GM12864 (cell line): ENCODE measurements at regions not wholly inside any gene's neighbourhood (a gene's known extent, or its start where the extent isn't known, plus 50 kb on each side); places are given as distances from the start of the nearest gene placed in this dataset.

Source experiments
- DNase-seq: peaks from one replicate; pipeline ENCODE4 v3.0.0-alpha.2; 2011; ENCODE audit warnings: low read depth
- H3K4me3 ChIP-seq: 2 replicates; pipeline ENCODE4 v1.5.1; 2011; ENCODE audit warnings: mild to moderate bottlenecking, low read depth, low read length, control low read depth
- TF ChIP-seq, protein P1 (sequence below): IDR thresholded peaks from 2 replicates; pipeline ENCODE4 v1.5.1; 2011; ENCODE audit warnings: low read depth, mild to moderate bottlenecking, moderate library complexity, low read length, control low read depth, inconsistent platforms; ENCODE audit errors: missing control alignments

DNA sequence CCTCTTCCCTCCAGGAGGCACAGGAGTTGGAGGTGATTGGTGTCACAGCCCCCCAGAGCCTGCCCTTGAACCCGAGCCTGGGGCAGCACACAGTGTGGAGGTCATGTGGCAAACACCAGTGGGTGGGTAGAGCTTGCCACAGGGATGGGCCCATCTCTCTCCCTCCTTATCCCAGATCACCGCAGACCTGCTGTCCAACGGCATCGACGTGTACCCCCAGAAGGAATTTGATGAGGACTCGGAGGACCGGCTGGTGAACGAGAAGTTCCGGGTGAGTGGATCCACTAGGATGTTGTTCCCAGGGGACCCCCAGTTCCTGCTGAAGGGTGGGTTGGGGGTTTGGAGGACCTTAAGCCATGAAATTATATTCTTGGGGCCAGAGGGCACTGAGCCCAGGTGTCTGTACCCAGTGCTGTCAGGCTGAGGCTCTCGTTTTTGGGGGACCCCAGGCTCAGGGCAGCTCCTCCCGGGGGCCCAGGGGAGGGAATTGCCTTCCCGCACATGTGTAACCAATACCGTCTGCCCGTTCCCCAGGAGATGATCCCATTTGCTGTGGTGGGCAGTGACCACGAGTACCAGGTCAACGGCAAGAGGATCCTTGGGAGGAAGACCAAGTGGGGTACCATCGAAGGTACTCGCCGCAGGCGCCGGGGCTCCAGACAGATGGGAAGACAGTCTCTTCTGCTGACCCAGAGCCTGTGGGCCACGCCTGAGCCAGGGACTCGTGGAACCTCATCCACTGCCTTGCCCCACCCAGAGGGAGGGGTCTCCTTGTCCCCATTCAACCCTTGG, 351.9 kb downstream of the SEC14L1 start:
- no peak for DNase-seq
- TF ChIP-seq, protein P1, sequence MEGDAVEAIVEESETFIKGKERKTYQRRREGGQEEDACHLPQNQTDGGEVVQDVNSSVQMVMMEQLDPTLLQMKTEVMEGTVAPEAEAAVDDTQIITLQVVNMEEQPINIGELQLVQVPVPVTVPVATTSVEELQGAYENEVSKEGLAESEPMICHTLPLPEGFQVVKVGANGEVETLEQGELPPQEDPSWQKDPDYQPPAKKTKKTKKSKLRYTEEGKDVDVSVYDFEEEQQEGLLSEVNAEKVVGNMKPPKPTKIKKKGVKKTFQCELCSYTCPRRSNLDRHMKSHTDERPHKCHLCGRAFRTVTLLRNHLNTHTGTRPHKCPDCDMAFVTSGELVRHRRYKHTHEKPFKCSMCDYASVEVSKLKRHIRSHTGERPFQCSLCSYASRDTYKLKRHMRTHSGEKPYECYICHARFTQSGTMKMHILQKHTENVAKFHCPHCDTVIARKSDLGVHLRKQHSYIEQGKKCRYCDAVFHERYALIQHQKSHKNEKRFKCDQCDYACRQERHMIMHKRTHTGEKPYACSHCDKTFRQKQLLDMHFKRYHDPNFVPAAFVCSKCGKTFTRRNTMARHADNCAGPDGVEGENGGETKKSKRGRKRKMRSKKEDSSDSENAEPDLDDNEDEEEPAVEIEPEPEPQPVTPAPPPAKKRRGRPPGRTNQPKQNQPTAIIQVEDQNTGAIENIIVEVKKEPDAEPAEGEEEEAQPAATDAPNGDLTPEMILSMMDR: no peak
- no peak overlapping the region for H3K4me3 ChIP-seq

DNA sequence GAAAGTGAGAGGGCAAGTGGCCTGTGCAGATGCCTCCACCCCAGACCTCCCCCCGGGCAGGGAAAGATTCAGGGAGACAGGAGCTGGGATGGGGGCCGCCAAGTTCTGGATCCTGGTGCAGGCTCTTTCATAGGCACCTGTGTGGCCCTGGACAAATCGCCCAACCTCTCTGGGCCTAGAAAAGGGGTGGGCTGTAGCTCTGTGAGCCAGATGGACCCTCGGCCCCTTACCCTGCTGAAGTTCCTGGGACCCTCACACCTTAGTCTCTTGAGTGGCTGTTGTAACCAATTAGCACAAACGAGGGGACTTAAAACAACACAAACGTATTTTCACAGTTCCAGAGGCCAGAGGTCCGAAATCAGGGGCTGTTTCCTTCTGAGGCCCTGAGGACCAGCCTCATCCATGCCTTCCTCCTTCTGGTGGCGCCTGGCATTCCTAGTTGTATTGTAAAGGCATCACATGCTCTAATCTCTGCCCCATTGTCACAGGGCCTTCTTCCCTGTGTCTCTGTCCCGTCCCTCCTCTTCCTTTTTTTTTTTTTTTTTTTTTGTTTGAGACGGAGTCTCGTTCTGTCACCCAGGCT, 352.6 kb downstream of the SEC14L1 start:
- no peak for DNase-seq
- no peak overlapping the region for H3K4me3 ChIP-seq
- TF ChIP-seq, protein P1: no peak

DNA sequence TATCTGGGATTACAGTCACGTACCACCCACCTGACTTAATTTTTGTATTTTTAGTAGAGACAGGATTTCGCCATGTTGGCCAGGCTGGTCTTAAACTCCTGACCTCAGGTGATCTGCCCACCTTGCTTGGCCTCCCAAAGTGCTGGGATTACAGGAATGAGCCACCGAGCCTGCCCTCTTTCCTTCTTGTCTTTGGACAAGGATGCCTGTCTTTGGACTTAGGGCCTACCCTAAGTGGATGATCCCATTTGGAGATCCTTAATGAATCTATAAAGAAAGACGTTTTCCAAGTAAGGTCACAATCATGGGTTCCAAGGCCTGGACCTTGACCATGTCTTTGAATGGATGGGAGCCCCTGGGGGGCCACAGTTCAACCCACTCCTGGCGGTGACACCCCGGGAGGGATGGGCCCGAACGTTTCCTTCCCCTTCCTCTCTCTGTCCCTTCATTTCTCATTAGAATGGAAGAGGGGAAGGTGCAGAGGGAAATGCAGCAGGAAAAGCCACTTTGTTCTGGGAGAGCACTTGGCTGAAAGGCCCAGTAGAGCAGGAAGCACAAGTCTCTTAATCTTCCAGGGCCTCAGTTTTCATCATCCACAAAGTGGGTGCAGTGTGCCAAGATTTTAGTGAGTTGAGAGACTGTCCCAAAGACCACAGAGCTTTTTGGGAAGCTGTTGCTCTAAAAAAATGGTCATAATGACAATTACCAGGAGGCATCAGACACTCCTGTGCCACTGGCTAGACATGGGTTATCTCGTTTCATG, 353.3 kb downstream of the SEC14L1 start:
- DNase-seq: no peak
- H3K4me3 ChIP-seq: no peak overlapping the region
- TF ChIP-seq, protein P1: no peak

DNA sequence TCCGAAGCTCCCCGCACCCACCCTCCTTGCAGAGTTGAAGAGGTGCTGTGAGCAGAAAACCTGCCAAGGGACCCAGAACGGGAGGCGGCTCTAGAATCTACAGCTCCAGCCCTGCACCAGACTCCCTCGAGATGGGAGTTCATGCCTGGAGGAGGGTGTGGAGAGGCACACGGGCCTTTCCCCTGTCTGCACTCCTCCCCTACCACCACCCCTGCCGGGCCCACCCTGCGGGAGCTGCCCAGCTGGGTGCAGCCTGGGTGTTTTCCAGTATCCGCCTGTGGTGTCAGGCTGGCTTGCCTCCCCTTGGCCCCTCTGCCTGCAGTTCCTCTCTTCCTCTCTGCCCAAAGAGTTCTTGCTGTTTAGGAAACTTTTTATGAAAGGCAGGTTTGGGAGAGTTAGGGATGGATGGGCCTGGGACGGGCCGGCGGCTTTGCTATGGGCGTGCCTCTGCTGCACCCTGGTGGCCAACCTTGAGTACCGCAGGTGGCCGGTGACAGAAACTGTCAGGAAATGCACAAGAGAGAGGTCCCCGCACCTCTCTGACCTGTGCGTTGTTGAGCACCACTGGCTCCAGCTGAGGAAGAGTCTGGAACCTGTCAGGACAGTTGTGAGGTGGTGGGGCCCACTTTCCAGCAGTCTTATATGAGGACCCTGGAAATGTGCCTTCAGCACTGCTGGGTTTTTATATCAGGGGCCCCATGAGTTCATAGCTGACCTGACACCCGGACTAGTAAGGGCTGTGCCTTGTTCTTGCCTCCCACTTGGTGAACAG, 354.1 kb downstream of the SEC14L1 start:
- DNase-seq: no peak
- H3K4me3 ChIP-seq: no peak overlapping the region
- TF ChIP-seq, protein P1: peak; percentile 95

DNA sequence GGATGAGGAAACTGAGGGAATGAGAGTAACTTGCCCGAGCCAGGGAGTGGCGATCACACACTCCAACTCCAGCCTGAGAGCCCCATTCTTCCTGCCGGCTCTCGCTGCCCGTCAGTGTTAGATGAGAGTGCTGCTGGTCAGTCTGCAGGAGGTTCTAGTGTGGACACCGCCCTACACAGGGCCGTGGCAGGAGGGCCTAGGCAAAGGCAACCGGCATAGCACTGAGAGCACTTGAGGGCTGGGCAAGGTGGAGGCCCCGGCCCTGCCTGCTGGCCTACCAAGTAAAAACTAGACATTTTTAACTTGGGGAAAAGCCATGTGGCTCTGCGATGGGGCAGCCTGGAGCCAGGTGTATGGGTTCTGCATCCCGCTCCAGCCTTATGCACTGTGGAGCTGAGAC, 354.8 kb downstream of the SEC14L1 start:
- H3K4me3 ChIP-seq: no peak overlapping the region
- TF ChIP-seq, protein P1: no peak
- DNase-seq: no peak

DNA sequence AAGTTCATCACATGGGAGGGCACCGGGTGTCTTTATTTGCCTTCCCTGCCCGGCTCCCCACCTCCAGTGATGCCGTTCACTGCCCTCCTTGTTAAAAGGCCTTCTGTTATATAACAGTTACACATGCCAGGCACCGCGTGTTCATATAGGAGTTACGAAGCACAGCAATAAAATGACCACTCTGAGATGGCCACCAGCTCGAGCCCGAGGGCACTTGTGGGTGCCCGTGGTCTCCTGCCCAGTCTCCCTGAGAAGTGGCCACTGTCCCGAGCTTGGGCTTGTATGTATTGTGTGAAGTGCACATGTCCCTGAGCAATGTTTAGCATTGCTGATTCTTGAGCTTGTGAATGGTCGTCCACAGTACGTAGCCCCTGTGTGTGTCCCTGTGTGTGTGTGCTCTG, 355.6 kb downstream of the SEC14L1 start:
- no peak for DNase-seq
- TF ChIP-seq, protein P1: no peak
- H3K4me3 ChIP-seq: no peak overlapping the region
